GM12891 (cell line): ENCODE measurements at regions not wholly inside any gene's neighbourhood (a gene's known extent, or its start where the extent isn't known, plus 50 kb on each side); places are given as distances from the start of the nearest gene placed in this dataset.

Source experiments
- POLR2AphosphoS5 ChIP-seq: IDR thresholded peaks from 2 replicates; pipeline ENCODE4 v1.6.1; 2011; ENCODE audit warnings: low read depth, low read length, control low read depth
- TAF1 ChIP-seq: IDR thresholded peaks from 2 replicates; pipeline ENCODE4 v1.6.1; 2011; ENCODE audit warnings: low read depth, low read length, control low read depth

DNA sequence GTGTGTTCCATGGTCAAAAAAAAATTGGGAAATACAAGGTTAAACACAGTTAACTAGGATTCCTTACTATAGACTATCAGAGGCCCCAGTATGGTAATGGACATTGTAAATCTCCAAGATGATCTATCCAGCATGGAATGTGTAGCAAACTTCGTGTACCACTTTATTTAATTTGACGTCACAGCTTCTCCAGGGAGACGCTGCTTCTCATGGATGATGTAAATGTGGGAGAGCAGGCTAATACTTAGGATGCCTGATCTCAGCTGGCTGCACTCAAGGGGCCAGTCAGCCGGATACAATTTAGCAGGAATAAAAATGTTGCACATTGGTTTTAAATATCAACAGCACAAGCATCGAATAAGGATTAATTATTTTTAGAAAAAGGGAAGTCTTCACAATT is 111.7 kb upstream of the HPF1 start:
- TF ChIP-seq POLR2AphosphoS5 (no peak), TAF1 (no peak)
